ENCODE measurements at regions not wholly inside any gene's neighbourhood (a gene's known extent, or its start where the extent isn't known, plus 50 kb on each side); places are given as distances from the start of the nearest gene placed in this dataset.

- BruUV-seq (replicated peaks), result no TSS peak
- ChIA-PET CTCF (no interaction called here), POLR2A (no interaction called here)
- in situ Hi-C loops (cut with HindIII; ENCODE audit: low pct_unique_long_range_greater_than_20kb, low sequenced_read_pairs) (no loop called here), intact Hi-C loops (cut with micrococcal nuclease; ENCODE audit: unreplicated experiment) (no loop called here)
- Histone ChIP-seq H3K36me3 (ENCODE audit: control insufficient read depth, insufficient read depth, low read length) (no peaks in the 10 kb centered on the region), H3K27ac (ENCODE audit: low read length) (no peak overlapping the region), H3K9me3 (ENCODE audit: control insufficient read depth, insufficient read depth, low read depth, low read length) (no peaks in the 10 kb centered on the region), H3K4me3 (ENCODE audit: low read depth in 2 of 2, low read length in 2 of 2) (no peak overlapping the region), H3K27me3 (ENCODE audit: control insufficient read depth, insufficient read depth, low read length) (peaks cover 12% of the 10 kb centered on the region), H3K4me1 (ENCODE audit: control insufficient read depth, insufficient read depth, low read length) (no peaks in the 10 kb centered on the region)
- TF ChIP-seq CTCF (IDR thresholded peaks at IDR 0.05), result no peak
- DNase-seq (ENCODE audit: low read depth, low spot score) (no peak), ATAC-seq (no peak)
These were observed 248.2 kb downstream of the ZNF536 start for GRCh38 chr19:30620354-30620753.

GRCh38 chr19:30609656-30610270 lies 237.6 kb downstream of the ZNF536 start:
- in situ Hi-C loops (cut with HindIII; ENCODE audit: low pct_unique_long_range_greater_than_20kb, low sequenced_read_pairs) (no loop called here), intact Hi-C loops (cut with micrococcal nuclease; ENCODE audit: unreplicated experiment) (no loop called here)
- H3K27ac ChIP-seq (ENCODE audit: low read length), result no peak overlapping the region
- no peaks in the 10 kb centered on the region for H3K36me3 ChIP-seq (ENCODE audit: control insufficient read depth, insufficient read depth, low read length)
- ChIA-PET CTCF (no interaction called here), POLR2A (no interaction called here)
- BruUV-seq (replicated peaks), result no TSS peak
- no peak overlapping the region for H3K4me3 ChIP-seq (ENCODE audit: low read depth in 2 of 2, low read length in 2 of 2)
- DNase-seq (ENCODE audit: low read depth, low spot score), result no peak
- no peaks in the 10 kb centered on the region for H3K4me1 ChIP-seq (ENCODE audit: control insufficient read depth, insufficient read depth, low read length)
- no peaks in the 10 kb centered on the region for H3K27me3 ChIP-seq (ENCODE audit: control insufficient read depth, insufficient read depth, low read length)
- no peak for ATAC-seq
- TF ChIP-seq REST (IDR thresholded peaks at IDR 0.05; ENCODE audit: insufficient read depth in 1 of 2, low read depth in 2 of 2, low read length in 1 of 2) (no peak), TCF7L2 (IDR thresholded peaks at IDR 0.05; ENCODE audit: low read depth, low read length) (no peak), POLR2AphosphoS5 (IDR thresholded peaks at IDR 0.05; ENCODE audit: low read depth, low read length) (no peak)
- H3K9me3 ChIP-seq (ENCODE audit: control insufficient read depth, insufficient read depth, low read depth, low read length), result no peaks in the 10 kb centered on the region

GRCh38 chr19:30608471-30608870 lies 236.3 kb downstream of the ZNF536 start:
- ChIA-PET POLR2A (no interaction called here), CTCF (no interaction called here)
- DNase-seq (ENCODE audit: low read depth, low spot score) (no peak), ATAC-seq (no peak)
- TF ChIP-seq TCF7L2 (IDR thresholded peaks at IDR 0.05; ENCODE audit: low read depth, low read length) (no peak), CTCF (IDR thresholded peaks at IDR 0.05) (no peak), POLR2AphosphoS5 (IDR thresholded peaks at IDR 0.05; ENCODE audit: low read depth, low read length) (no peak), REST (IDR thresholded peaks at IDR 0.05; ENCODE audit: insufficient read depth in 1 of 2, low read depth in 2 of 2, low read length in 1 of 2) (no peak), SIN3A (IDR thresholded peaks at IDR 0.05; ENCODE audit: borderline replicate concordance, insufficient read depth, low read depth, low read length) (no peak)
- H3K9me3 ChIP-seq (ENCODE audit: control insufficient read depth, insufficient read depth, low read depth, low read length), result no peaks in the 10 kb centered on the region
- in situ Hi-C loops (cut with HindIII; ENCODE audit: low pct_unique_long_range_greater_than_20kb, low sequenced_read_pairs), result no loop called here
- intact Hi-C loops (cut with micrococcal nuclease; ENCODE audit: unreplicated experiment), result no loop called here
- H3K4me3 ChIP-seq (ENCODE audit: low read depth in 2 of 2, low read length in 2 of 2), result no peak overlapping the region
- no peak overlapping the region for H3K27ac ChIP-seq (ENCODE audit: low read length)
- H3K36me3 ChIP-seq (ENCODE audit: control insufficient read depth, insufficient read depth, low read length), result no peaks in the 10 kb centered on the region
- H3K27me3 ChIP-seq (ENCODE audit: control insufficient read depth, insufficient read depth, low read length), result no peaks in the 10 kb centered on the region
- no peaks in the 10 kb centered on the region for H3K4me1 ChIP-seq (ENCODE audit: control insufficient read depth, insufficient read depth, low read length)
- BruUV-seq (replicated peaks), result no TSS peak

All from Panc1 (cell line).